Astrocyte (in vitro differentiated cells and primary cell): ENCODE measurements at regions not wholly inside any gene's neighbourhood (a gene's known extent, or its start where the extent isn't known, plus 50 kb on each side); places are given as distances from the start of the nearest gene placed in this dataset.

Source experiments
- DNase-seq: peaks from one replicate; pipeline ENCODE4 v3.0.0-alpha.2; 2010; ENCODE audit warnings: low read depth
- FAIRE-seq: peaks from 2 replicates; lab custom pipeline; 2011; peaks lifted over from hg19 to GRCh38; lab: Jason Lieb, UNC
- H2AFZ ChIP-seq: 2 replicates; pipeline ENCODE4 v1.6.0; 2012; ENCODE audit warnings: low read depth, low read length, inconsistent platforms
- H3K27ac ChIP-seq: 2 replicates; pipeline ENCODE4 v1.5.1; 2011; ENCODE audit warnings: low read depth, low read length, inconsistent platforms
- H3K27me3 ChIP-seq: 2 replicates; pipeline ENCODE4 v1.6.0; 2011; ENCODE audit warnings: low read length, inconsistent platforms; ENCODE audit not compliant: insufficient read depth
- H3K36me3 ChIP-seq: 2 replicates; pipeline ENCODE4 v1.5.1; 2011; ENCODE audit warnings: low read length, inconsistent platforms; ENCODE audit not compliant: insufficient read depth
- H3K4me1 ChIP-seq: 2 replicates; pipeline ENCODE4 v1.5.1; 2011; ENCODE audit warnings: low read length, inconsistent platforms; ENCODE audit not compliant: insufficient read depth
- H3K4me2 ChIP-seq: 2 replicates; pipeline ENCODE4 v1.6.0; 2012; ENCODE audit warnings: low read length, inconsistent platforms
- H3K4me3 ChIP-seq: 2 replicates; pipeline ENCODE4 v1.5.1; 2011; ENCODE audit warnings: low read depth, mild to moderate bottlenecking, low read length, inconsistent platforms; ENCODE audit not compliant: insufficient read depth
- H3K79me2 ChIP-seq: 2 replicates; pipeline ENCODE4 v1.6.0; 2012; ENCODE audit warnings: mild to moderate bottlenecking, low read length, inconsistent platforms; ENCODE audit not compliant: insufficient read depth
- H3K9ac ChIP-seq: 2 replicates; pipeline ENCODE4 v1.6.0; 2012; ENCODE audit warnings: mild to moderate bottlenecking, low read length, inconsistent platforms
- H3K9me3 ChIP-seq: 2 replicates; pipeline ENCODE4 v1.5.1; 2012; ENCODE audit warnings: low read depth, mild to moderate bottlenecking, low read length, inconsistent platforms; ENCODE audit not compliant: insufficient read depth
- H4K20me1 ChIP-seq: 2 replicates; pipeline ENCODE4 v1.6.0; 2012; ENCODE audit warnings: low read length, inconsistent platforms; ENCODE audit not compliant: insufficient read depth
- H3K27ac Mint-ChIP-seq: one replicate; pipeline ENCODE4 v1.8.0; 2021; ENCODE audit warnings: mild to moderate bottlenecking, mixed read lengths; ENCODE audit not compliant: unreplicated experiment
- H3K27me3 Mint-ChIP-seq: one replicate; pipeline ENCODE4 v1.8.0; 2021; ENCODE audit warnings: low read depth, mixed read lengths; ENCODE audit not compliant: unreplicated experiment
- H3K36me3 Mint-ChIP-seq: one replicate; pipeline ENCODE4 v1.8.0; 2021; ENCODE audit warnings: low read depth, mixed read lengths; ENCODE audit not compliant: unreplicated experiment
- H3K4me1 Mint-ChIP-seq: one replicate; pipeline ENCODE4 v1.8.0; 2021; ENCODE audit warnings: low read depth, mixed read lengths; ENCODE audit not compliant: unreplicated experiment
- H3K4me3 Mint-ChIP-seq: one replicate; pipeline ENCODE4 v1.8.0; 2021; ENCODE audit warnings: mild to moderate bottlenecking, moderate library complexity, mixed read lengths; ENCODE audit not compliant: unreplicated experiment
- H3K9me3 Mint-ChIP-seq: one replicate; pipeline ENCODE4 v1.8.0; 2021; ENCODE audit warnings: mild to moderate bottlenecking, mixed read lengths; ENCODE audit not compliant: unreplicated experiment
- CTCF ChIP-seq: IDR thresholded peaks from 2 replicates; pipeline ENCODE4 v1.5.1; 2011; ENCODE audit warnings: low read depth, mild to moderate bottlenecking, inconsistent platforms, low read length, moderate library complexity; ENCODE audit not compliant: insufficient read depth
- EZH2 ChIP-seq: IDR thresholded peaks from 2 replicates; pipeline ENCODE4 v1.6.1; 2012; ENCODE audit warnings: mild to moderate bottlenecking, low read length, inconsistent platforms; ENCODE audit not compliant: insufficient read depth

- Histone ChIP-seq H3K27ac (no peak overlapping the region), H3K4me2 (no peak overlapping the region), H4K20me1 (no peaks in the 10 kb centered on the region), H3K36me3 (no peaks in the 10 kb centered on the region), H3K4me1 (no peaks in the 10 kb centered on the region), H3K27me3 (no peaks in the 10 kb centered on the region), H3K79me2 (no peaks in the 10 kb centered on the region), H3K9ac (no peak overlapping the region), H2AFZ (no peak overlapping the region), H3K4me3 (no peak overlapping the region), H3K9me3 (no peaks in the 10 kb centered on the region)
- Mint-ChIP-seq H3K27ac (no peak overlapping the region), H3K4me3 (no peak overlapping the region), H3K4me1 (no peaks in the 10 kb centered on the region), H3K27me3 (no peaks in the 10 kb centered on the region), H3K36me3 (no peaks in the 10 kb centered on the region), H3K9me3 (peaks cover 6% of the 10 kb centered on the region)
- FAIRE-seq (no peak), DNase-seq (no peak)
- TF ChIP-seq CTCF (no peak), EZH2 (no peak)
These were observed 644.9 kb upstream of the FLRT2 start for GRCh38 chr14:84885061-84885460.

- no peaks in the 10 kb centered on the region for H3K36me3 Mint-ChIP-seq
- H3K79me2 ChIP-seq = no peaks in the 10 kb centered on the region
- FAIRE-seq (no peak), DNase-seq (no peak)
- H3K27me3 Mint-ChIP-seq = peaks cover 2% of the 10 kb centered on the region
- H2AFZ ChIP-seq = no peak overlapping the region
- H3K27ac ChIP-seq = no peak overlapping the region
- H3K4me3 Mint-ChIP-seq = no peak overlapping the region
- H3K4me3 ChIP-seq = no peak overlapping the region
- H3K36me3 ChIP-seq = no peaks in the 10 kb centered on the region
- no peaks in the 10 kb centered on the region for H4K20me1 ChIP-seq
- H3K4me1 Mint-ChIP-seq = no peaks in the 10 kb centered on the region
- H3K9me3 ChIP-seq = no peaks in the 10 kb centered on the region
- H3K27ac Mint-ChIP-seq = no peak overlapping the region
- no peak overlapping the region for H3K9ac ChIP-seq
- H3K9me3 Mint-ChIP-seq = peaks cover 6% of the 10 kb centered on the region
- no peaks in the 10 kb centered on the region for H3K4me1 ChIP-seq
- H3K27me3 ChIP-seq = no peaks in the 10 kb centered on the region
- TF ChIP-seq CTCF (no peak), EZH2 (no peak)
- no peak overlapping the region for H3K4me2 ChIP-seq
These were observed 638.5 kb upstream of the FLRT2 start for GRCh38 chr14:84891404-84891803.

- no peaks in the 10 kb centered on the region for H3K36me3 ChIP-seq
- no peak overlapping the region for H3K27ac ChIP-seq
- Mint-ChIP-seq H3K9me3 (no peaks in the 10 kb centered on the region), H3K4me3 (no peak overlapping the region), H3K27me3 (peaks cover 2% of the 10 kb centered on the region), H3K4me1 (no peaks in the 10 kb centered on the region), H3K27ac (no peak overlapping the region), H3K36me3 (peaks cover 1% of the 10 kb centered on the region)
- no peaks in the 10 kb centered on the region for H3K27me3 ChIP-seq
- no peak for TF ChIP-seq CTCF
- no peak for TF ChIP-seq EZH2
- no peak overlapping the region for H2AFZ ChIP-seq
- H3K79me2 ChIP-seq = no peaks in the 10 kb centered on the region
- H3K9ac ChIP-seq = no peak overlapping the region
- no peak for DNase-seq
- no peak overlapping the region for H3K4me3 ChIP-seq
- no peaks in the 10 kb centered on the region for H4K20me1 ChIP-seq
- FAIRE-seq = no peak
- H3K9me3 ChIP-seq = no peaks in the 10 kb centered on the region
- no peak overlapping the region for H3K4me2 ChIP-seq
- no peaks in the 10 kb centered on the region for H3K4me1 ChIP-seq
These were observed 635.7 kb upstream of the FLRT2 start for GRCh38 chr14:84894254-84894653.
